ENCODE measurements at regions not wholly inside any gene's neighbourhood (a gene's known extent, or its start where the extent isn't known, plus 50 kb on each side); places are given as distances from the start of the nearest gene placed in this dataset.

DNA sequence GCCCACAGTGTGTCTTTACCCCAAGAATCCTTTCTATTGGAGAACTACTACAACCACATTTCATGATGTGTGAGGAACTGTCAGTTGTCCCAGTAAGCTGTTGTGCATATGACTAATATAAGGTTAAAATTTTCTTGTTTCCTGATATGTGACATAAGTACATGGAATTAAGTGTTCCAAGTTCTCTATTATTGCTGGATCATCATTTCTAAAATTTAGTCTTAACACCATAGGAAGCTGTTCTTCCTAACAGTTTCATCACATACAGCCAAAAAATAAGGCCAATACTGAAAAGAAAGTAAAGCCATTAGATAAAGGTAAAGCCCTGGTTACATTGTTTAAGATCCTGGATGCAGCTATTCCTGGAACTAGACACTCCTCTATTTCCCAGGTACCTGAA is 620.9 kb upstream of the CDH8 start:
- RAD21 ChIA-PET (ENCODE audit: unreplicated experiment), result no interaction called here
- SMC1A ChIA-PET (ENCODE audit: uncharacterized antibody, unreplicated experiment), result interaction anchor here (0.6 kb wide), 1 partner anchor 157 kb away, joined by 4 read pairs; no protein-coding TSS in a partner anchor
- H3K27me3 ChIP-seq (replicated peaks in 1 of 2; ENCODE audit: control insufficient read depth in 2 of 2, insufficient read depth in 2 of 2, low read length in 1 of 2), result no peaks in the 10 kb centered on the region
- BruUV-seq (replicated peaks), result no TSS peak
- CTCF ChIA-PET, result no interaction called here
- POLR2A ChIA-PET, result no interaction called here
- H3K27ac ChIP-seq (ENCODE audit: control insufficient read depth, insufficient read depth), result no peak overlapping the region
- DNase-seq (ENCODE audit: low read depth, low spot score) (no peak), FAIRE-seq (no peak), ATAC-seq (no peak)
- in situ Hi-C loops (cut with MboI) (no loop called here), intact Hi-C loops (cut with micrococcal nuclease; ENCODE audit: unreplicated experiment) (no loop called here)
- H3K4me1 ChIP-seq (ENCODE audit: control insufficient read depth, insufficient read depth, low read length), result no peaks in the 10 kb centered on the region
- no peak overlapping the region for H3K9ac ChIP-seq (ENCODE audit: control insufficient read depth, insufficient read depth, low read length)
- H2AFZ ChIP-seq (ENCODE audit: control insufficient read depth, low read depth, low read length), result no peak overlapping the region
- H3K4me3 ChIP-seq, result no peak overlapping the region
- no peaks in the 10 kb centered on the region for H4K20me1 ChIP-seq (ENCODE audit: control insufficient read depth, insufficient read depth)
- no peaks in the 10 kb centered on the region; the same call in 2 of the 3 replicates for H3K9me3 ChIP-seq (replicated peaks; ENCODE audit: control insufficient read depth, insufficient read depth, low read length)
- H3K36me3 ChIP-seq (ENCODE audit: control insufficient read depth in 2 of 2, insufficient read depth in 2 of 2, low read length in 1 of 2), result no peaks in the 10 kb centered on the region
- H3K4me2 ChIP-seq (ENCODE audit: control insufficient read depth, insufficient read depth), result no peak overlapping the region
- H3K79me2 ChIP-seq (ENCODE audit: control insufficient read depth, insufficient read depth, low read length), result no peaks in the 10 kb centered on the region
- TF ChIP-seq, protein P1, sequence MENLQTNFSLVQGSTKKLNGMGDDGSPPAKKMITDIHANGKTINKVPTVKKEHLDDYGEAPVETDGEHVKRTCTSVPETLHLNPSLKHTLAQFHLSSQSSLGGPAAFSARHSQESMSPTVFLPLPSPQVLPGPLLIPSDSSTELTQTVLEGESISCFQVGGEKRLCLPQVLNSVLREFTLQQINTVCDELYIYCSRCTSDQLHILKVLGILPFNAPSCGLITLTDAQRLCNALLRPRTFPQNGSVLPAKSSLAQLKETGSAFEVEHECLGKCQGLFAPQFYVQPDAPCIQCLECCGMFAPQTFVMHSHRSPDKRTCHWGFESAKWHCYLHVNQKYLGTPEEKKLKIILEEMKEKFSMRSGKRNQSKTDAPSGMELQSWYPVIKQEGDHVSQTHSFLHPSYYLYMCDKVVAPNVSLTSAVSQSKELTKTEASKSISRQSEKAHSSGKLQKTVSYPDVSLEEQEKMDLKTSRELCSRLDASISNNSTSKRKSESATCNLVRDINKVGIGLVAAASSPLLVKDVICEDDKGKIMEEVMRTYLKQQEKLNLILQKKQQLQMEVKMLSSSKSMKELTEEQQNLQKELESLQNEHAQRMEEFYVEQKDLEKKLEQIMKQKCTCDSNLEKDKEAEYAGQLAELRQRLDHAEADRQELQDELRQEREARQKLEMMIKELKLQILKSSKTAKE (IDR thresholded peaks at IDR 0.05; ENCODE audit: low read depth, poor library complexity, severe bottlenecking), result no peak
- TF ChIP-seq KLF5 (IDR thresholded peaks at IDR 0.05; ENCODE audit: partially characterized antibody) (no peak), MEF2A (IDR thresholded peaks at IDR 0.05; ENCODE audit: insufficient read depth, low read depth, low read length) (no peak), EGR1 (IDR thresholded peaks at IDR 0.05; ENCODE audit: borderline replicate concordance in 1 of 2, low read depth in 2 of 2, low read length in 2 of 2) (no peak), SUZ12 (IDR thresholded peaks at IDR 0.05; ENCODE audit: unreplicated experiment) (no peak), NFYB (IDR thresholded peaks at IDR 0.05; ENCODE audit: insufficient read depth, low read depth, low read length) (no peak), ZNF217 (IDR thresholded peaks at IDR 0.05) (no peak), RB1 (IDR thresholded peaks at IDR 0.05; ENCODE audit: borderline replicate concordance) (no peak), PAX5 (IDR thresholded peaks at IDR 0.05; ENCODE audit: borderline replicate concordance, low read depth, low read length) (no peak), NFYA (IDR thresholded peaks at IDR 0.05; ENCODE audit: borderline replicate concordance, low read depth, low read length) (no peak), TARDBP (IDR thresholded peaks at IDR 0.05; ENCODE audit: borderline replicate concordance) (no peak), SREBF1 (IDR thresholded peaks at IDR 0.05; ENCODE audit: low read length) (no peak)
- TF ChIP-seq, protein P2, sequence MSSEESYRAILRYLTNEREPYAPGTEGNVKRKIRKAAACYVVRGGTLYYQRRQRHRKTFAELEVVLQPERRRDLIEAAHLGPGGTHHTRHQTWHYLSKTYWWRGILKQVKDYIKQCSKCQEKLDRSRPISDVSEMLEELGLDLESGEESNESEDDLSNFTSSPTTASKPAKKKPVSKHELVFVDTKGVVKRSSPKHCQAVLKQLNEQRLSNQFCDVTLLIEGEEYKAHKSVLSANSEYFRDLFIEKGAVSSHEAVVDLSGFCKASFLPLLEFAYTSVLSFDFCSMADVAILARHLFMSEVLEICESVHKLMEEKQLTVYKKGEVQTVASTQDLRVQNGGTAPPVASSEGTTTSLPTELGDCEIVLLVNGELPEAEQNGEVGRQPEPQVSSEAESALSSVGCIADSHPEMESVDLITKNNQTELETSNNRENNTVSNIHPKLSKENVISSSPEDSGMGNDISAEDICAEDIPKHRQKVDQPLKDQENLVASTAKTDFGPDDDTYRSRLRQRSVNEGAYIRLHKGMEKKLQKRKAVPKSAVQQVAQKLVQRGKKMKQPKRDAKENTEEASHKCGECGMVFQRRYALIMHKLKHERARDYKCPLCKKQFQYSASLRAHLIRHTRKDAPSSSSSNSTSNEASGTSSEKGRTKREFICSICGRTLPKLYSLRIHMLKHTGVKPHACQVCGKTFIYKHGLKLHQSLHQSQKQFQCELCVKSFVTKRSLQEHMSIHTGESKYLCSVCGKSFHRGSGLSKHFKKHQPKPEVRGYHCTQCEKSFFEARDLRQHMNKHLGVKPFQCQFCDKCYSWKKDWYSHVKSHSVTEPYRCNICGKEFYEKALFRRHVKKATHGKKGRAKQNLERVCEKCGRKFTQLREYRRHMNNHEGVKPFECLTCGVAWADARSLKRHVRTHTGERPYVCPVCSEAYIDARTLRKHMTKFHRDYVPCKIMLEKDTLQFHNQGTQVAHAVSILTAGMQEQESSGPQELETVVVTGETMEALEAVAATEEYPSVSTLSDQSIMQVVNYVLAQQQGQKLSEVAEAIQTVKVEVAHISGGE (CRISPR knock-in tag; IDR thresholded peaks at IDR 0.05), result no peak
- TF ChIP-seq, protein P3, sequence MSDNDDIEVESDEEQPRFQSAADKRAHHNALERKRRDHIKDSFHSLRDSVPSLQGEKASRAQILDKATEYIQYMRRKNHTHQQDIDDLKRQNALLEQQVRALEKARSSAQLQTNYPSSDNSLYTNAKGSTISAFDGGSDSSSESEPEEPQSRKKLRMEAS (IDR thresholded peaks at IDR 0.05; ENCODE audit: low read depth, low read length), result no peak
- TF ChIP-seq, protein P4, sequence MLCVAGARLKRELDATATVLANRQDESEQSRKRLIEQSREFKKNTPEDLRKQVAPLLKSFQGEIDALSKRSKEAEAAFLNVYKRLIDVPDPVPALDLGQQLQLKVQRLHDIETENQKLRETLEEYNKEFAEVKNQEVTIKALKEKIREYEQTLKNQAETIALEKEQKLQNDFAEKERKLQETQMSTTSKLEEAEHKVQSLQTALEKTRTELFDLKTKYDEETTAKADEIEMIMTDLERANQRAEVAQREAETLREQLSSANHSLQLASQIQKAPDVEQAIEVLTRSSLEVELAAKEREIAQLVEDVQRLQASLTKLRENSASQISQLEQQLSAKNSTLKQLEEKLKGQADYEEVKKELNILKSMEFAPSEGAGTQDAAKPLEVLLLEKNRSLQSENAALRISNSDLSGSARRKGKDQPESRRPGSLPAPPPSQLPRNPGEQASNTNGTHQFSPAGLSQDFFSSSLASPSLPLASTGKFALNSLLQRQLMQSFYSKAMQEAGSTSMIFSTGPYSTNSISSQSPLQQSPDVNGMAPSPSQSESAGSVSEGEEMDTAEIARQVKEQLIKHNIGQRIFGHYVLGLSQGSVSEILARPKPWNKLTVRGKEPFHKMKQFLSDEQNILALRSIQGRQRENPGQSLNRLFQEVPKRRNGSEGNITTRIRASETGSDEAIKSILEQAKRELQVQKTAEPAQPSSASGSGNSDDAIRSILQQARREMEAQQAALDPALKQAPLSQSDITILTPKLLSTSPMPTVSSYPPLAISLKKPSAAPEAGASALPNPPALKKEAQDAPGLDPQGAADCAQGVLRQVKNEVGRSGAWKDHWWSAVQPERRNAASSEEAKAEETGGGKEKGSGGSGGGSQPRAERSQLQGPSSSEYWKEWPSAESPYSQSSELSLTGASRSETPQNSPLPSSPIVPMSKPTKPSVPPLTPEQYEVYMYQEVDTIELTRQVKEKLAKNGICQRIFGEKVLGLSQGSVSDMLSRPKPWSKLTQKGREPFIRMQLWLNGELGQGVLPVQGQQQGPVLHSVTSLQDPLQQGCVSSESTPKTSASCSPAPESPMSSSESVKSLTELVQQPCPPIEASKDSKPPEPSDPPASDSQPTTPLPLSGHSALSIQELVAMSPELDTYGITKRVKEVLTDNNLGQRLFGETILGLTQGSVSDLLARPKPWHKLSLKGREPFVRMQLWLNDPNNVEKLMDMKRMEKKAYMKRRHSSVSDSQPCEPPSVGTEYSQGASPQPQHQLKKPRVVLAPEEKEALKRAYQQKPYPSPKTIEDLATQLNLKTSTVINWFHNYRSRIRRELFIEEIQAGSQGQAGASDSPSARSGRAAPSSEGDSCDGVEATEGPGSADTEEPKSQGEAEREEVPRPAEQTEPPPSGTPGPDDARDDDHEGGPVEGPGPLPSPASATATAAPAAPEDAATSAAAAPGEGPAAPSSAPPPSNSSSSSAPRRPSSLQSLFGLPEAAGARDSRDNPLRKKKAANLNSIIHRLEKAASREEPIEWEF (IDR thresholded peaks at IDR 0.05; ENCODE audit: insufficient replicate concordance, low read depth, low read length), result no peak
